ENCODE measurements at regions not wholly inside any gene's neighbourhood (a gene's known extent, or its start where the extent isn't known, plus 50 kb on each side); places are given as distances from the start of the nearest gene placed in this dataset.

DNA sequence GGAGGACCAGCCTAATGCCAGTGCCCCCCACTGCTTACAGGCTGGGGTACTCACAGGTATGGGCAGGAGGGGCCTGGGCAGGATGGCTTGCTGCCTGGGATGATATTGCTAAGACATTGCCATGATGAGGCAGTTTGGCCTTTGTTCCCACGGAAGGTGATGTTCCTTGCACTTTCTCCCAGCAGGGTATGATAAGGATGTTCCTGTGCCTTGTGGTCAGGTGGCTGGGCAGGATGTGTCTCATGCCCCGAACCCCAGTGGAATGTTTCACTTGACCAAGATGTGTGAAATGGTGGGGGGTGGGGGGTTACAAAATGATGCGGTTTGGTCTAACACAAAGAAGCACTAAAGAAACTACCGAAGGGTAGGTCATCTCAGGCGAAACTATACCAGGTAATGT is 337.8 kb upstream of the ZFHX3 start:
- DNase-seq, result no peak

DNA sequence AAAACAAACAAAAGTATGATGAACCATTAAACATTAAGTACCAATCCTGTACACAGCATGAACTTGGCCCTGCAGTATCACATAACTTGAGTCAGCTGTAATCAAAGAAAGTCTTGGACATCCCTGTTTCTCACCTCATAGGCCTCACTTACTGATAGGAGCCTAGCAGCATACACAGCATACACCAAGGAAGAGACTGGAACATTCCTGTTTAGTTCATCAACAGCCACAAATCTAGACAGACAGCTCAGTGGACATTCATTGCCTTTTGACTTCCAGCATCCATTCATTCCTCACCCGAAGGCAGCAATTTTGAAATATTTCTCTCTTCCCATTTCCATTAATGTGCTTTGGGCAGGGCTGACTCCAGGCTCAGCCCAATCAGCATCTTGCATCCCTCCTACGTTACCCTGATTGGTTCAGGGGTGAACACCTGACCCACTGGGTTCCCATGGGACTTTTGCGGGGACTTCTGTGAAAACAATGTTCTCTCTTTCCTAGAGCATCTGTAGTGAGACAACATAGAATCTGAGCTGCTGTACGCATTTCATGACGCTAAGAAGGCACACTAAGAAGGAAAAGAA is 336.7 kb upstream of the ZFHX3 start:
- no peak for DNase-seq

DNA sequence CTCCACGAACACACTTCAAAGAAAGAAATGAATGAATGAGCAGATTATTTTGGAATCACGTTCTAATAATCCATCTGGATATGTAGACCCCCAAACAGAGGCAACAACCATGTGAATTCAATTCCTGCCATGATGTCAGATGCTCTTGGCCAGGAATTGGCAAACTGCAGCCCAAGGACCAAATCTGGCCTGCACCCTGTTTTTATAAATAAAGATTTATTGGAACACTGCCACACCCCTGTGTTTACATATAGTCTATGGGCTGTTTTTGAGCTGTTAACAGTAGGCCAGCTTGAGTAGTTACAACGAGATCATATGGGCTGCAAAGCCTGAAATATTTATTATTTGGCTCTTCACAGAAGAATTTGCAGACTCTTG is 336.0 kb upstream of the ZFHX3 start:
- DNase-seq, result no peak

DNA sequence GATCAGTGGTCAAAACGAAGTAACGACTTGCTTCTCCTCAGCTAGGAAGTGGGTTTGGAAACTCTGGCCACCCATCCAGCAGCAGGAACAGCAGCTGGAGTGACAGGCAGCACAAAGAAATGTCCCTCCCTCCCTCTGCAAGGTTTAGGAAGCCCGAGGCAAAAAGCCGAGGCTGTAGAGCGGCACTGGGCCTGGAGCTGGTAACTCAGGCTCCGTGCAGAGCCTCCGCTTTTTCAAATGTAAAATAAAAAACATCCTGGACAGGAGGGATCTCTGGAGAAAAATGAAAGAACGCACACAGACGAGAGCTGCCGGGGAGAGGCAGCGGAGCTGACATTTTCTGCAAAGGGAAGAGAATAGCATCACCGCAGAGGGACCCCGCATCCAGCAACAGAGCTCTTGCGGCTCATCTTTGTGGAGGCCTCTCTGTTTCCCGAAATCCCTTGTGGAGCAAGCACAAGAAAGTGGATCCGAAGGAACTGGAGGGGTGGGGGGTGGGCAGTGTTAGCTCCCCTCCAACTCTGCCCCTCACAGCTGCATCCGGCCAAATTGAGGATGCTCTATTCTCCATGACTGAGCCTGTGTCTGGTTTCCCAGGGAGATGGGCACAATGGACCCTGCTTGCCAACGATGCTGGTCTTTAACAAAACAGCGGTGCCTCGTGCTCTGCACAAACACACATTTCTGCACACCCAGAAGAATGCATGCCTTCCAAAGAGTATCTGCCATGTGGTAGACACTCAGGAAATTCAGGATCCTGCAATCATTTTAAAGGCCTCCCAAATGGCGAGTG is 335.5 kb upstream of the ZFHX3 start:
- no peak for DNase-seq

DNA sequence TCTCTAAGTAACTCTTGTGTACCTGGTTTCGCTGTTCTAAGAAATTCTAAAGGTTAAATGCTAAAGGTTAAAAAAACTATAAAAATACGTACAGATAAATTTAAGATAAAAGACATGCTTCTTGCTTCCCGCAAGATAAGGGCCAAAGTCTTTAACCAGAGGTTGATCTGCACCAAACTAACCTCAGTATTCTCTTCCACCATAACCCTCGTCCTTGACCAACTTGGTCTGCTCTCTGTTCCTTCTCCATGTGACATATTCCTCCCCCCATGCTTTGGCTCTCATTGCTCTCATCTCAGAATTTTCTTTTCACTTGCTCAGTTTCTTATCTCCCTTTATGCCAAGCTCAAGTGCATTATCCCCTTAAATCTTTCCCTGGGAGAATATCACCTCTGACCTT is 330.5 kb upstream of the ZFHX3 start:
- no peak for DNase-seq

DNA sequence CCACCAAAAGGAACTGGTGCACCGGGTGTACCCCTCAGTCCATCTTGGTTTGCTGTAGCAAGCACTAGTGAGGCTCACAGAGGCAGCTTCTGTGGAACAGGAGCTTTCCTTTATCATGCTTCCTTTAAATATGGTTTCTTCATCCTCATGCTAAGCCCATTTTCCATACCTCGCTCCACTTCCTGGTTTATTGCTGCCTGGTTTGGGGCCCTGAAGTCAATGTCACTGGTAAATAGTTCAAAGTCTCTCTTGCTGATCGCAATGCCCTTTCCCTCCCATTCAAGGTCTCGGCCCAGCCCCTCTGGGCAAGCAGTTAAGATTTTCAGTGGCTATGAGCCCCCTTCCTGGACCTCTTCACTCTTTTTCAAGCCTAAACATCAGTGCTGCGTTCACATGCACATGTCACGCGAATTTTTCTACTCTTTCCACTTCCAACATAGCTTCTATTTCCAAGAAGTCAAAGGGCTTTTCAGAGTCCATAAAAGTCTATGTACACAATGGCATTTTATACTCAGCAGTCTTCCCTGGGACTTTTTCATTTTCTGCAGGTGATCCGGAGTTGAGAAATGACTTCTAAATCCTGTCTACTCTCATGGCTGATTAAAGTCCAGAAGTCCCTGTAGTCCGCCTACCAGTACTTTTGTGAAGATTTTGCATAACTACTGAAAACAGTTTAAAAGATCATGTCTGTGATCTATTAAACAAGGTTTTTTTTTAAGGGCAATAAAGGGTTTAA is 323.8 kb upstream of the ZFHX3 start:
- no peak for DNase-seq

DNA sequence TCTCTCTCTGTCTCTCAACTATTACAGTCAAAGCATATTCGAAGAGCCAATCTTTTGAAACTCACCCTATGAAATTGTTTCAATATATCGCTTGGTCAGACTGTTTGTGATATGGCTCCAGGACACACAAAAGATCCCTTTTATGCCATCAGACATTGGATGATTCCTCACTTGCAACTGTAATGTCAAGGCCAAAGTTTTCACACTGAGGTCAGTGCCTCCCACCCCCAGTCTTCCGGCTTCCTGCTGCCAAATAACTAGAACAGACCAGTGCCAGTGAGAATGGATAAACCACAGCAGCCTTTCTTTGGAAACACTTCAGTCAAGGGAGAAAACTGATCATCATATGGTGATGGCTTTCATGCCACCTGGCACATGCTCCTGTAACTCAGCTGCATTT is 321.9 kb upstream of the ZFHX3 start:
- no peak for DNase-seq

DNA sequence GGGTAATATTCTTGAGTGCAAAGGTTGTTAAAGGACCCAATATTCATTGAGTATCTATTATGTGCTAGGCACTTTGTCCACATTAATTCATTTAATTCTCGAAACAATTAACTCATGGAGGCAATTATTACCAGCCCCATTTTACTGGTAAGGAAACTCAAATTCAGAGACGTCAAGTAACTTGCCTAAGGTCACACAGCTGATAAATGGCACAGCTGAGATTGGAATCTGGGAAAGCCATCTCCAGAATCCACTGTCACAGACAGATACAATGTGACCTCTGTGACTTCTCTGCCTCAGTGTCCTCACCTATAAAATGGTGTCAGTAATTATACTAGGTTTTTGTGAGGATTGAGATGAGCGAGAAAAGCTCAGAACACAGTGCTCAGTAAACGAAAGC is 320.8 kb upstream of the ZFHX3 start:
- no peak for DNase-seq

DNA sequence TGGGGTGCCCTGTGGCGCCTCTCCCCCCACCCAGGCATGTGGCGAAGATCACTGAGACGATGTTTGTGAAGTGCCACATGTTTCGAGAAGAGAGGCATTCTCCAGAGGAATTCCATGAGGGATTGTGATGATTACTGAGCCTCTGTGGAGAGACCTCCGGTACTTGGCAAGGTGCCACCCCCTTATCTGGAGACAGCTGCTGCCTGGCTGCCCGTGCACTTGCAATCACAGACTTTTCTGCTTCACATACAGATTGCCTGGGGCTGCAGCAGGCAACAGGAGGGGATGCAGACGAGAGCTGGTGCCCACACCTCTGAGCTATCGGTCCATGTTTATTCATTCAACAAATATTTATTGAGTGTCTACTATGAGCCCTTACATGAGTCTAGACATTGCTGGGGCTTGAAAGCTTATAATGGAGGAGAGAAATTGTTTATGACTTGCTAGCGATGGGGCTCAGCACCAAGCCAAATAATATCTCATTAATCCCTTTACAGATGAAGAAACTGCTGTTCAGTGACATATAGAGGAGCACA is 317.2 kb upstream of the ZFHX3 start:
- DNase-seq, result peak; percentile 50

DNA sequence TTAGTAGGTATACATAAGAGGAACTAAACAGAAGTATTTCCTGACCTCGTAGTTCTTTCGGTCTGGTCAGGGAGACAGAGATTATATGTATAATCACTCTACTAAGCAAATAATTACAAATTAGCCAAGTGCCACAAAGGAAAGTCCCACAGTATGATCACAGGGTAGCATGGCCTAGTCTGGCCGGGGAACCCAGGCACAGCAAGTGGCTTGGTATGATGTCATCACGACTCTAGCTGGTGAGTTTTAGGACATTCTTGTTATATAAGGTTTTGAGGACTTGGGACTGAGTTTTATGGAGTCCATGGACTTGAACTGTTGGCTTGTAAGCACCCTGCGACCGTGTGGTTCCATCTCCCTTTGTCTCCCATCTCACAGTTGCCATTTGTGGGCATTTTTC is 316.5 kb upstream of the ZFHX3 start:
- no peak for DNase-seq

DNA sequence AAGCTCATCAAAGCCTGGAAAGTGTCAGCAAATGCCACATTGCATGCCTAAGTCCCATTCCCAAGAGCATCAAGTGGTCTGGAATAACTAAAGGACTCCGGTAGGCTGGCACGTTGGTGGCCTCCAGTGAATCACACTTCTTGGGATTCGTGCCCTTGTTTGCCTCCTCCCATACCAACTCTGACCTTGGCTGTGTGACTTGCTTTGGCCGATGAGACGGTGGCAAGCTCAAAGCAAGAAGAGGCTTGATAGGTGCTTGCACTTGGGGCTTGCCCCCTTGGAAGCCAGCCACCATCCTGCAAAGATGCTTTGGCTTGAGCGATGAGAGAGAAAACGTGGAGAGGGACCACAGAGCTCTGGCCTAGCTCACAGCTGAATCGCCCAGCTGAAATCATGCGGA is 313.1 kb upstream of the ZFHX3 start:
- no peak for DNase-seq

DNA sequence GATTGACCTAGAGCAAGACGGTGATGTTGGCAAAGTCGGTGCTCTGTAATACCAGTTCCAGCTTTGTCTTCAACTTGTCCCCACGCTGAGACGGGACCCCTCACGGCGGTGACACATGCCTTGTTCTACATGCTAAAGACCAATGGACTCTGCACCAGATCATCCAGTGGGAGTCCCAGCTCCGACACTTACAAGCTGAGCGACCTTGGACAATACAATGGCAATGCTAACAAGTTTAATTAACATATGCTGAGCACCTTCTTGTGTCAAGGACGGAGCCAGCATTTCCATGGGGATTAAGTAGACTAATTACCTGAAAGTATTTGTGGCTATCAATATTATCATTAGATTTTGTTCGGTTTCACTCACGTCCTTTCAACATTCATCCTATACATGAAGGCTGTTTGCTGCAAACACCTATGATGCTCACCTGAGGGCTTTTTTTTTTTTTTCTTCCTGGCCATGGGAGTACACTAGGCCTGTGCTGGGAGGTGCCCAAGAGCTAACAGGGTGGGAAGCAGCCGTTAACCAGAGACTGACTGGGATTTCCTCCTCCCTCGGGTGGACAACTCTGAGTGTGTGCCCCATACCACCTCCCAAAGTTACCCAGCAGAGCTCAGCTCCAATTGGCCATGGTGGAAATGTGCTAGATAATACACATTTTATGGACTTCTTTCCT is 308.6 kb upstream of the ZFHX3 start:
- no peak for DNase-seq

DNA sequence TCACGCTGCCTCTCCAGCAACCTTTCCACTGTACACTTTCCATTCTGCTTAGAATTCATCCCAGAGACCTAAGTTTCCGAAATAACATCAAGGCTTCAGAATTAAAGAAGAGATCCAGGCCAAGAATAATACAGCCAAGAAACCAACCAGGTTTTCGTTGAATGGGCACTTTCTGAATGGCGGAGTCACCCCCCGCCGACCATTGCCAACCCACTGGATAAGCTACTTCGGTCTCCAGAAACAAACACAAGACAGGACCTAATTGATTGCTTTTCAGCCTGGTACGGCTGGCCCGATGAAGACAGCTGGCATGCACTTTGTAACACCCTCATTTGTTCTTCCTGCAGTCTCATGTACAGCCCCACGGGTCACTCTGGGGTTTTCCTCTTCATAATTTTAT is 308.1 kb upstream of the ZFHX3 start:
- DNase-seq, result no peak

DNA sequence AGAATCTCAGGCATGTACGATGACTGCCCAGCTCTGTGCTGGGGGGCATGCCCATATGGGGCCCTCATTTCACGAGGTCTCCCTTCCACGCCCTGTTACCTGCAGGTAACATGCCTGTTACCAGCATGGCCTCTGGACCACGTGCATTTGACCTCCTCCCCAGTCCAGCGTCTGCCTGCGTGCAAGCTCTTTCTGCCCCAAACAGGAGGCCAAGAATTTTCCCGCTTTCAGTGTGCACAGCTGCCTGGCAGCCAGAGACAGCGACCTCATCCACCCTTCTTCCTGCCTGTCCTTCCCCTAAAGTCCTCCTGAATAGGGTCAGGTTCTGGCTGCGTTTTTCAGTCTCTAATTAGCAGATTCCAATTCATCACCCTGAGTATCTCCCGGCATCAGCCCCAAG is 306.5 kb upstream of the ZFHX3 start:
- no peak for DNase-seq

DNA sequence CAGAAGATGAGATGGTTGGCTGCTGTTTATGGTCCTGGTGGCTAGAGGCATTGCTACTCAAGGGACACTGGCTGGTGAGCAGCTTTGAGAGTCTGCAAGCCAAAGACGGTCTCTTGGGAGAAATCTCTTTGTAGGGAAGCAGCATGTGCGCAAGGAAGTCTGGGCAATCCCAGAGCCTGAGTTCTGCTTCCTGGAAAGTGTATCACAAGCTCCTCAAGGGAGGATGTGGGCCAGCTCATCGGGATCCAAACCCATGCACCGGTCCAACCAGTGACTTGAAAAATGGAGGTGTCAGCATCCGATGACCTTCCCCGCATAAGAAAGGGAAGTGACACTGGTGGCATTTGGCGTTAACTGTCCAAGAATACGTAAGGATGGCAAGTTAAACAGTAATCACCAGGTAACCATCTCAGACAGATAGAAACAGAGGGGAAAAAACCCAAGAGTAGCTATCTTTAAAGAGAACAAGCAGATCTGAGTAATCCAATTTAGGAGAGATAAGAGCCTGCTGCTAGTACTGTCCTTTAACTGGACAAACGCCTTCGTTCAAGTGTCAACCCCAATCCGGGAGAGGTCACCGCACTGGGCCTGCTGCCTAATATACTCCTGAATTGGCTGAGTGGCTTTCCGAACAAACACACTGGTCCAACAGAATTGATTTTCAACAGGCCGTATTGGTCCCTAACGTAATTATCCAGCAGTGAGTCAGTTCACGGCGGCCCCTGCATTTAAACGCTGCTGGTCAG is 303.0 kb upstream of the ZFHX3 start:
- no peak for DNase-seq

DNA sequence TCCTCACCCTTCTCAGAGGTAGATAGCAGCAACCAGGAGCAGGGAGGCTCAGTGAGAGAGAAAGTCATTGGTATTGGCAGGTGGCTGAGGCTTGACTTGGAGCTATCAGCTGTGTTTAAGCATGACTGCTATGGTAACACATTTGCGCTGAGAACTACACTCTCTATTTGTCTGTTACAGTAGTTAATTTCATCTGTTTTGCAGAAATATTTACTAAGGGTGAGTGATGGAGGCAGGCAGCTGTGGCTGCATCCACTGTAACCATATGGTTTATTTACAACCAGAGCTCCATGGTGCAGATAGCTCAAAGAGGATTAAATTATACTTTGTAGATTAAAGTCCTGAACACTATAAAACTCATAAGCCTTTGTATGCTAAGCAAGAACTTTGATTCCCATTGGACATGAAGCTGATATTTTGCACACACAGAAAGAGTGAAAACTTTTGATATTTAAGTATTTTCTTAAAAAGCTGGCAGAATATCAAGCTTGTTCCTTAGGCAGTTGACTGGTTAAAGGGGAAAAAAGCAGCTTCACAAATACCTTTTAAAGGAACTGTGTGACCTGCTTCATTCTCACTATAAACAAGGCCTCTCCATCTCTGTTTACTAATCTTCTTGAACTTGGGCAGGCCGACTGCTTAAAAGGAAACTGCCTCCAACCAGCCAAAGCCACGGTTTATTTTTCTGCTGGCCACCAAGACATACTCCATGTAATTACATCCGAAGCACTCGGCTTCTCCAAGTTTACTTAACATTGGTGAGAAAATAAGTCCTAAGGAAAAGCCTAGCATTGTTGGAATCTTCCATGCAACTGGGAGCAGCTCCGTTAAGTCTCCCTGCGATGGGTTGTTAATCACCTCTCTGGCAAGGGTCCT is 299.8 kb upstream of the ZFHX3 start:
- DNase-seq, result no peak

DNA sequence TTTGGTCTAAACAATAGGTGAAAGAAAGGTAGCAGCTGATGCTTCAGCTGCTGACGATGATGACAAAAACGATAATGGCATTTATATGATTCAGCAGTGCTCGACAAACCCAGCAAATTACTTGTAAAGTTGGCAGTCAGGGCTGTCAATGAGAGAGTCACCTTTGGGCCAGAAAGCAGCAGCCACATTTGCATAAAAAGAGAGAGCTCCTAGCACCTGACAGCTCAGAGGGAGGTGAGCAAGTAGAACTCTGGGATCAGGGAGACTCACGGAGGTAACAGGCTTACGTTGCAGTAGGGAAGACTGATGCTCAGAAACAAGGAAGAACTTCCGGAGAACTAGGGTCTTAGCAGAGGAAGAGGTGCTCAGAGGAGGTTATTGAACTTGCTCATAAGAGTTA is 291.9 kb upstream of the ZFHX3 start:
- DNase-seq, result no peak

DNA sequence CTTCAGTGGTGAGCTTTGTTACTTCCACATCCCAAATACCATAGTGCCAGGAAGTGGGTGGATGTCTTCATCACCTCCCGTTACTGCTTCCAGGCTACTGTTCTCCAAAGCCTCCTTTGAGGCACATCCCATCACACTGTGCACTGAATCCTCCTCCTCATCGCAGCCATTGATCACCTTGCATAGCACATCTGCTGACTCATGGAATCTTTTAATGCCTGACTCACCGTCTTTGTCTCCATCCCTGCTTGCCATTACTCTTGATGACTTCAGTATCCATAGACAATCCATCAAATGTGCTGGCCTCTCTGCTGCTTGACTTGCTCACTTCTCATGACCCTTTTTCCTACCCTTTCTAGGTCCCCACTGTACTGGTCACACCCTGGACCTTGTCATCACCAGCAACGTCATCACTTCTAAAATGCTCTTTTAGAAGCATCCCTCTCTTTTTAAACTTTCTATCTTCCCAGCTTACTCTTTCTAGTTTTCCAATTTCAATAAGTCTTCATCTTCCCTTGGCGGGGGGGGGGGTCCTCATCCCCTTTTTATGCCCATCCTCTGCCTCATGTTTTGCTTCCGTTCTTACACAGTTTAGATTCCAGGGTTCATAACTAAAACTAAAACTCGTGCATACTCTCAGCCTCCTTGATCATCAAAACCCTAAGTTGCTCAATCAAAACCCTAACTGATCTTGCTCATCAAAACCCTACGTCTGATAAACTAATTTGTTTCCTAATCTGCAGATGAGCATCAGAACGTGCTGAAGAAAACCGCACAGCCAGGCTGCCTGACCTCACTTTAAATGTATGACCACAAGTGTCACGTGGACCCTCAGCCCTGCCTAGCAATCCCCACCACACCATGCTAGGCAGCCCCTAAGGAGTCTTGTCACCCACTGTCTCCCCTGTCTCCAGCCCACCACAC is 289.7 kb upstream of the ZFHX3 start:
- no peak for DNase-seq

DNA sequence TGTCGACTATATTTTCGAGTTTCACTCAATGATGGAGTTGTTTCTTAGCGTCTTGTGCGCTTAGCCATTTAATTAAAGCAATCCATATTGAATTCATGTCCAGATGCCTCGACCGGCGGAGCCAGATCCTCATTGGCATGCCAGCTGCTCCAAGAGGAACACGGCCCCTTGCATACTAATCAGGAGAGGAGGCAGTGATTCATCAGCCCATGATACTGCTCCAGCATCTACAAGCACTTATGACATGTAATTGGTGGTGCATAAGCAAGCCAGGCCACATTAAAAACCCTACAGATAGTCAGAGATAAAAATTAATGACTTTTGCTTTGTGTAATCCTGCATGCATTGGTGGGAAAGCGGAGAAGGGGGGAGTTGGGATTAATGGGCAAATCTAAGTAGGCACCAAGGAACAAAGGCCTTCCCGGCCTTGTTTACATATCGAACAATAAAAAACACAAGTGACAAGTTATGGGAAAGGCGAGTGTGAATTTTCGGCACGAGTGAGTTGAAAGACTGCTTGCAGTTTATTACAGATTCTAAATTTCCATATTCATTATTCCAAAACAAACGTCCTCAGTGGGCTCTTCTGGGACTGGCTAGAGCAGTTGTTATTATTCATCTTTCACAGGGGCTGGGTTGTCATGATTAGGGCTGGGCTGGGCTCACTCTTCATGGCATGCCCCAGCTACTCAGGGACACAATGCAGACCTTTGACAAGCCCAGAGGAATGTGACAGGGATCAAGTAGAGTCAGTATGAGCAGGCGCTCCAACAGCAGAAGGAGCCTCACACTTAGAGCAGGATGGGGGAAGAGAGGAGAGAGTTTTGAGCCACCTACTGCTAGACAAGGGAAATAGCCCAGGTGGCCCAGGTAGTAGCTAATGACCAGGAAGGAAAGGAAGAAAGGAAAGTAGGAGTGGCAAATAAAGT is 281.7 kb upstream of the ZFHX3 start:
- no peak for DNase-seq

All from COR-L47 (cell line).